Muscle of leg (tissue), 3 donors: ENCODE measurements at regions not wholly inside any gene's neighbourhood (a gene's known extent, or its start where the extent isn't known, plus 50 kb on each side); places are given as distances from the start of the nearest gene placed in this dataset.
"Not testable (repeated sequence)": the region's sequence is repeated elsewhere in the genome, so short reads cannot be mapped to it uniquely, and the experiment has no call there.

Experiments used
- DNase-seq: peaks from one replicate; pipeline ENCODE4 v3.0.0; 2013
- H3K27ac ChIP-seq: one replicate; pipeline ENCODE4 v1.5.1; 2013; ENCODE audit warnings: mild to moderate bottlenecking, low read length, control low read depth
- H3K27me3 ChIP-seq: one replicate; pipeline ENCODE4 v1.6.1; 2013; ENCODE audit warnings: low read length; ENCODE audit not compliant: control insufficient read depth, insufficient read depth
- H3K36me3 ChIP-seq: one replicate; pipeline ENCODE4 v1.6.1; 2013; ENCODE audit warnings: low read length; ENCODE audit not compliant: control insufficient read depth, insufficient read depth
- H3K4me1 ChIP-seq: one replicate; pipeline ENCODE4 v1.6.1; 2013; ENCODE audit warnings: low read length; ENCODE audit not compliant: control insufficient read depth, insufficient read depth
- H3K4me3 ChIP-seq: one replicate; pipeline ENCODE4 v1.5.1; 2013; ENCODE audit warnings: low read length, control low read depth
- H3K9me3 ChIP-seq: replicated peaks from 2 replicates; pipeline ENCODE4 v1.6.1; 2013; ENCODE audit warnings: low read depth, low read length; ENCODE audit not compliant: control insufficient read depth
- WGBS: methylation state at CpG from one replicate; pipeline ENCODE4 v1.1.5; 2013; ENCODE audit warnings: missing lambda C conversion rate; ENCODE audit not compliant: insufficient coverage; 5-methylcytosine and 5-hydroxymethylcytosine counted together

DNA sequence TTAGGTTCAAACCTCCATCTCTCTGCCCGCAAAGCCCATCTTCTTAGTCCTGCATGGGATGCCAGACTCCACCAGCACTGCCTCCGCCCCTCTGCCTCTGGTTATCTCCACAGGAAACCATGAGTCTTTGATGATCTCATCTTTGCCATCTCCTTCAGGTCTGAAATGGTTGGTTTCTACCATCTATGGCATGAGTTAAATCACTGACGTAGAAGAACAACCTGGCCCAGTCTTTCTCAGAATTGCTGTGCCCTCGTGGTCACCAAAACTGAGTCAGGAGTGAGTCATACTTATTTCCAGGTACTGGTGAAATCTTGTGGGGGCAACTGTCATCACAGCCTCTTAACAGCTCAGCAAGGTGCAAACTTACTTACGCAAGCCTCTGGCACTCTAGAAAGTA is 468.7 kb upstream of the C16orf82 start:
- no peak for DNase-seq
- Histone ChIP-seq H3K36me3 (no peaks in the 10 kb centered on the region), H3K27ac (no peak overlapping the region), H3K27me3 (peaks cover 3% of the 10 kb centered on the region), H3K4me1 (no peaks in the 10 kb centered on the region), H3K4me3 (no peak overlapping the region), H3K9me3 (no peaks in the 10 kb centered on the region)
- WGBS, result 69% methylated on average over 2 of the region's 5 CpGs

DNA sequence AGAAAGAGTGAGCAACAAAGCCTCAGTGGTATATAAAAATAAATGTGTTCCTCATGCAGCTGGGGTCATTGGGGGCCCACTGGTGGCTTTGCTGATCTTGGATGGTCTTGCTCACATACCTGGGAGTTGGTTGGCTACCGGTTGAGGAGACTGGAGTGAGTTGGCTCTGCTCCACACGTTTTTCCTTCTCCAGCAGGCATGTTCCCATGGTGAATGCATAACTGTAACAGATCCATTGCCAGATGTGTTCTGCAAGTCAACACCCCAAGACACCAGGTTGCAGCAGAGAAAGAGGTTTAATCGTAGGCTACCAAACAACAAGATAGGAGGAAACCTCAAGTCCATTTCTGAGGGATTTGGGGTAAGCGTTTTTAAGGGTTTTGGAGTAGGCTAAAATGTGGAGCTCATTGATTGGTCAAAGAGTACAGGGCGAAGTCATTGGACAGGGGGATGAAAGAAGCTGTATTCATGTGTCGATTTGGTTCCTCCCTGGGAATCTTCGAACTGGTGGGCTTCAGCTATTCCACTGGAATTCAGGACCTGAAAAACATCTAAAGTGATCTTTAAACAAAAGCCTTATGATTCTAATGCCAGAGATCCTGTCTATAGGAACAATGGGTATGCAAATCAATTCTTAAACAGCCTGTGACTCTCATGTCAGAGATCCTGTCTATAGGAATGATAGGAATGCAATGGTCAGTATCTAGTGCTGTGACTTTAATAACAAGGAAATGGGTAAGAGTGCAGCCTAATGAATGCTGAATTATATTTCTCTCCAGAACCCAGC is 467.5 kb upstream of the C16orf82 start:
- no peaks in the 10 kb centered on the region for H3K4me1 ChIP-seq
- 60% methylated on average over 3 of the region's 7 CpGs for WGBS
- H3K36me3 ChIP-seq, result no peaks in the 10 kb centered on the region
- no peak overlapping the region for H3K4me3 ChIP-seq
- no peaks in the 10 kb centered on the region for H3K9me3 ChIP-seq
- no peaks in the 10 kb centered on the region for H3K27me3 ChIP-seq
- DNase-seq, result no peak
- no peak overlapping the region for H3K27ac ChIP-seq

DNA sequence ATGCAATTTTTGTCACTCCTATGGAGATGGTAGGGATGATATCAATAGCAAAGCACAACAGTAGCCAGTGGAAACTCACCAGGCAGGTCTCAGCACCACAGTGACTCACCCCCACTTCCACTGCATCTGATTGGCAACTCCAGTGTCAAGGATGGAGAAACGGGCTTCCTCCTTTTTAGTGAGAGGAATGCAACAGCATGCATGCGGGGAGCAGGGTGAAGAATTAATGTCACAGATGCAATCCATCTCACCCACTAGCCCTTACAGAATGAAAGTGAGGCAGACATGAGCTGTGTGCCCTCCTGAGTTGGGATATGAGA is 467.0 kb upstream of the C16orf82 start:
- no peak for DNase-seq
- no peak overlapping the region for H3K27ac ChIP-seq
- no peaks in the 10 kb centered on the region for H3K4me1 ChIP-seq
- no peak overlapping the region for H3K4me3 ChIP-seq
- no peaks in the 10 kb centered on the region for H3K27me3 ChIP-seq
- no peaks in the 10 kb centered on the region for H3K36me3 ChIP-seq
- H3K9me3 ChIP-seq, result no peaks in the 10 kb centered on the region
- no CpG with 5 or more reads among the region's 2 CpGs for WGBS

GRCh38 chr16:26601335-26601734 is 465.4 kb upstream of the C16orf82 start:
- Histone ChIP-seq H3K27me3 (no peaks in the 10 kb centered on the region), H3K4me1 (no peaks in the 10 kb centered on the region), H3K36me3 (no peaks in the 10 kb centered on the region), H3K27ac (no peak overlapping the region), H3K4me3 (no peak overlapping the region), H3K9me3 (no peaks in the 10 kb centered on the region)
- DNase-seq, result no peak
- WGBS, result 0% methylated on average over 1 of the region's 1 CpG

- H3K4me1 ChIP-seq, result no peaks in the 10 kb centered on the region
- 85% methylated on average over 5 of the region's 13 CpGs for WGBS
Observed at GRCh38 chr16:26605626-26606271, 461.0 kb upstream of the C16orf82 start.

DNA sequence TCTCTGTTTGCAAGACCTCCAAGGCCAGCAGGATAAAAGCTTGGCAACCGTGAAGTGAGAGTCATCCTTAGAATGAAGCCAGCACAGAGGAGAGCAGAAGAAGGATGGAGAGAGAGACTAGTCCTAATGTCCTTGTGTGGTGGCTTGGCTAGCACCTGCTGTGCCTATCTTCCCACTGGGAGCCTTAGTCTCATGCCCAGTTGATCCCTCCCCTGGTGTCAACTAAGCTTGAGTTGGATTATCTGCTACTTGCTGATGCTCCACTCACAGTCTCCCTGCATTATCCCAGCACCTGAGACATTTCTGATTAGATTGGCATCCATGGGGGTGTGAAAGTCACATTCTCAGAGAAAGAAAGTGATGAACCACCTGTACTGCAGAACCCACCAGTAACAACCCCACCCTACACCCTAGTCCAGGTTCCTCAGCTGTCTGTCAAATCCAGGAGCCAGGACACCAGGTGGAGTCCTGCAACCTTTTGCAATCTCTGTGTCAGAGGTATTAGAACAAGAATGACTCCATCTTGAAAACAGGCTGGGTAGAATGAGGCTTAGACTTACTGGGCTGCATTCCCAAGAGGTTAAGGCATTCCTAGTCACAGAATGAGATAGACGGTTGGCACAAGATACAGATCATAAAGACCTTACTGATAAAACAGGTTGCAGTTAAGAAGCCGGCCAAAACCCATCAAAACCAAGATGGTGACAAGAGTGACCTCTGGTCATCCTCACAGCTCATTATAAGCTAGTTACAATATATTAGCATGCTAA is 460.2 kb upstream of the C16orf82 start:
- Histone ChIP-seq H3K9me3 (no peaks in the 10 kb centered on the region), H3K4me1 (no peaks in the 10 kb centered on the region), H3K4me3 (no peak overlapping the region), H3K36me3 (no peaks in the 10 kb centered on the region), H3K27me3 (no peaks in the 10 kb centered on the region), H3K27ac (no peak overlapping the region)
- DNase-seq, result no peak
- 81% methylated on average over 2 of the region's 3 CpGs for WGBS

More at GRCh38 chr16:26605626-26606271, 461.0 kb upstream of the C16orf82 start:
- Histone ChIP-seq H3K36me3 (no peaks in the 10 kb centered on the region), H3K27me3 (no peaks in the 10 kb centered on the region), H3K9me3 (no peaks in the 10 kb centered on the region), H3K4me3 (no peak overlapping the region), H3K27ac (no peak overlapping the region)
- no peak for DNase-seq

DNA sequence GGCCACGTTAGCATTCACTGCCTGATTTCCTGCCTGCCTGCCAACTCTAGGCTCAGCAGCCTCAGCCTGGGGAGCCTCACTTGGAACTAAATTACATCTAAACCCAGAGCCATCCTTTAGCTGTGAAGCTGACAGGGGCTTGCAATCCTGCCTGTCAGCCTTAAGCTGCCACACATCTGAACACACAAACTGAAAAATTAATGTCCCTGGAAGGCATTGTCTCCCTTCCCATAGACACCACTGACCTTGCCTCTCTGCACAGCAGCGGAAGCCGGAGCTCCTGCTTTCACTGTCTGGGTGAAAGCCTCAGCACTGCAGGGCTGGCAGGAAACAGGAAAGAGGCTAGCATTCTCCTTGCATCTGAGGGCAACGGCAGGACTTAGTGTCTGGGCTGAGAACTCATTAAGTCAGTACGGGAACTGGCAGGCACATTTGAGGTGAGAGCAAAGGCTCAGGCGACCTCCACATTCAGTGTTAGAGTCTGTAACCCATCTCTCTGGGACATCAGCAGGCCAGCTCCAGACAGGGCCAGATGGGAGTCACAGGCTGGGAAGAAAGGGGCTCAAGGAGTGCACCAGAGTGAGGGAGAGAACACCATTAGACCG is 452.4 kb upstream of the C16orf82 start:
- Histone ChIP-seq H3K9me3 (no peaks in the 10 kb centered on the region), H3K4me1 (no peaks in the 10 kb centered on the region), H3K36me3 (no peaks in the 10 kb centered on the region), H3K4me3 (no peak overlapping the region), H3K27me3 (no peaks in the 10 kb centered on the region), H3K27ac (no peak overlapping the region)
- DNase-seq, result peak; percentile 3
- 18% methylated on average over 7 of the region's 7 CpGs for WGBS

DNA sequence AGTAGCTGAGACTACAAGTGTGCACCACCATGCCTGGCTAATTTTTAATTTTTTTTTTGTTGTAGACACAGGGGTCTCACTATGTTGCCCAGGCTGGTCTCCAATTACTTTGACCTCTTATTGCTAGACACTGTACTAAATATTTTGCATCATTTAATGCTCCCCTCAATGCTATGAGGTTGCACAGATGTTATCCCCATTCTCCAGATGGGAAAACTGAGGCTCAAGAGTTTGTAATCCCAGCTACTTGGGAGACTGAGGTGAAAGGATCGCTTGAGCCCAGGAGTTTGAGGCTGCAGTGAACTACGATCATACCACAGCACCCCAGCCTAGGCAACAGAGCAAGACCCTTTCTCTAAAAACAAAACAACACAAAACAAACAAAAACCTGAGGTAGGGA is 443.3 kb upstream of the C16orf82 start:
- Histone ChIP-seq H3K27me3 (no peaks in the 10 kb centered on the region), H3K36me3 (no peaks in the 10 kb centered on the region), H3K4me1 (no peaks in the 10 kb centered on the region), H3K4me3 (no peak overlapping the region), H3K27ac (no peak overlapping the region), H3K9me3 (no peaks in the 10 kb centered on the region)
- no peak for DNase-seq
- no CpG with 5 or more reads among the region's 2 CpGs for WGBS

DNA sequence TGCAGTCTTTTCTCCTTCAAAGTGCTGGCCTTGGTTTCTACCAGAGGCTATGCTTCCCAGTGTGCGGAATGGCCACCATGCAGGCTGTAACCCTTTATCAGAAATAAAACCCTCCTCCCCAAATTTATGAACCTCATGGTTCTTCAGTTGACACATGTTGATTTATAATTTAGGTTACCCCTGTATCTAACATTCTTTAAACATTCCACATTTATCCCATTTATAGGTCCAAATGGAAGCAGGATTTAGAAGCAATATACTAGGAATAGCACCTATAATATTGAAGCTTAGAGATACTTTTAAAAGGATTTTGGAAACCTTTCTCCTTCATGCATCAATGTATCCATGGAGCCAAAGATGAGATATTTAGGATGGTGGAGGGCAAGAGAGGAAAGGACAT is 438.8 kb upstream of the C16orf82 start:
- no CpG with 5 or more reads among the region's 1 CpG for WGBS
- DNase-seq, result no peak
- H3K27ac ChIP-seq, result no peak overlapping the region
- no peaks in the 10 kb centered on the region for H3K36me3 ChIP-seq
- H3K4me3 ChIP-seq, result no peak overlapping the region
- H3K4me1 ChIP-seq, result no peaks in the 10 kb centered on the region
- H3K27me3 ChIP-seq, result no peaks in the 10 kb centered on the region
- H3K9me3 ChIP-seq, result no peaks in the 10 kb centered on the region

DNA sequence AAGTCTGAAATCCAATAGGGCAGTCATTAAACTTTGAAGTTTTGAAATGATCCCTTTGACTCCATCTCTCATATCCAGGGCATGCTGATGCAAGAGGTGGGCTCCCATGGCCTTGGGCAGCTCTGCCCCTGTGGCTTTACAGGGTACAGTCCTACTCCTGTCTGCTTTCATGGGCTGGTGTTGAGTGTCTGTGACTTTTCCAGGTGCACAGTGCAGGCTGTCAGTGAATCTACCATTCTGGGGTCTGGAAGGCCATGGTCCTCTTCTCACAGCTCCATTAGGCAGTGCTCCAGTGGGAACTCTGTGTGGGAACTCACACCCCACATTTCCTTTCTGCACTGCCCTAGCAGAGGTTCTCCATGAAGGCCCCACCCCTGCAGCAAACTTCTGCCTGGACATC is 435.4 kb upstream of the C16orf82 start:
- H3K9me3 ChIP-seq, DNase-seq, H3K36me3 ChIP-seq, H3K4me3 ChIP-seq, H3K27me3 ChIP-seq, H3K27ac ChIP-seq, H3K4me1 ChIP-seq: not testable (repeated sequence)
